IPS-18c (cell line): ENCODE measurements at regions not wholly inside any gene's neighbourhood (a gene's known extent, or its start where the extent isn't known, plus 50 kb on each side); places are given as distances from the start of the nearest gene placed in this dataset.
"Not testable (repeated sequence)": the region's sequence is repeated elsewhere in the genome, so short reads cannot be mapped to it uniquely, and the experiment has no call there.

Source experiments
- H3K4me3 ChIP-seq: 2 replicates; pipeline ENCODE4 v1.7.0; 2013; ENCODE audit warnings: low read depth, mild to moderate bottlenecking, low read length, moderate library complexity; ENCODE audit not compliant: insufficient read depth
- H3K9me3 ChIP-seq: one replicate; pipeline ENCODE4 v1.6.1; 2013; ENCODE audit warnings: mild to moderate bottlenecking, low read length, moderate library complexity; ENCODE audit not compliant: control insufficient read depth, insufficient read depth

- H3K9me3 ChIP-seq, result no peaks in the 10 kb centered on the region
- H3K4me3 ChIP-seq, result no peak overlapping the region
Observed at GRCh38 chrX:113545040-113545439, 704.4 kb upstream of the AMOT start.

GRCh38 chrX:113539599-113540356 lies 699.1 kb upstream of the AMOT start:
- H3K9me3 ChIP-seq, result no peaks in the 10 kb centered on the region
- no peak overlapping the region for H3K4me3 ChIP-seq

- Histone ChIP-seq H3K9me3 (no peaks in the 10 kb centered on the region), H3K4me3 (no peak overlapping the region)
Observed at GRCh38 chrX:113529426-113530013, 688.9 kb upstream of the AMOT start.

GRCh38 chrX:113522814-113523213 lies 682.2 kb upstream of the AMOT start:
- H3K4me3 ChIP-seq, result no peak overlapping the region
- H3K9me3 ChIP-seq, result no peaks in the 10 kb centered on the region

- H3K4me3 ChIP-seq, result no peak overlapping the region
- H3K9me3 ChIP-seq, result no peaks in the 10 kb centered on the region
Observed at GRCh38 chrX:113514906-113515305, 674.3 kb upstream of the AMOT start.

GRCh38 chrX:113512700-113513395 lies 672.2 kb upstream of the AMOT start:
- no peaks in the 10 kb centered on the region for H3K9me3 ChIP-seq
- H3K4me3 ChIP-seq, result no peak overlapping the region

GRCh38 chrX:113510586-113510985 lies 670.0 kb upstream of the AMOT start:
- Histone ChIP-seq H3K9me3 (no peaks in the 10 kb centered on the region), H3K4me3 (no peak overlapping the region)

GRCh38 chrX:113492895-113493294 lies 652.3 kb upstream of the AMOT start:
- Histone ChIP-seq H3K9me3 (no peaks in the 10 kb centered on the region), H3K4me3 (no peak overlapping the region)

GRCh38 chrX:113473418-113473817 lies 632.8 kb upstream of the AMOT start:
- H3K9me3 ChIP-seq, result no peaks in the 10 kb centered on the region
- H3K4me3 ChIP-seq, result no peak overlapping the region

GRCh38 chrX:113473015-113473414 lies 632.4 kb upstream of the AMOT start:
- not testable (repeated sequence) for H3K4me3 ChIP-seq, H3K9me3 ChIP-seq

- Histone ChIP-seq H3K9me3 (no peaks in the 10 kb centered on the region), H3K4me3 (no peak overlapping the region; the same call in 1 of the 2 replicates)
Observed at GRCh38 chrX:113470166-113470565, 629.5 kb upstream of the AMOT start.

GRCh38 chrX:113457719-113458118 lies 617.1 kb upstream of the AMOT start:
- no peaks in the 10 kb centered on the region for H3K9me3 ChIP-seq
- H3K4me3 ChIP-seq, result no peak overlapping the region

GRCh38 chrX:113455582-113455981 lies 615.0 kb upstream of the AMOT start:
- Histone ChIP-seq H3K9me3 (no peaks in the 10 kb centered on the region), H3K4me3 (no peak overlapping the region)

GRCh38 chrX:113429011-113429410 lies 588.4 kb upstream of the AMOT start:
- Histone ChIP-seq H3K4me3 (no peak overlapping the region), H3K9me3 (no peaks in the 10 kb centered on the region)

GRCh38 chrX:113422323-113422722 lies 581.7 kb upstream of the AMOT start:
- H3K4me3 ChIP-seq, result no peak overlapping the region
- H3K9me3 ChIP-seq, result no peaks in the 10 kb centered on the region

GRCh38 chrX:113421432-113421831 lies 580.8 kb upstream of the AMOT start:
- Histone ChIP-seq H3K9me3 (no peaks in the 10 kb centered on the region), H3K4me3 (no peak overlapping the region)

GRCh38 chrX:113412106-113412505 lies 571.5 kb upstream of the AMOT start:
- Histone ChIP-seq H3K4me3 (no peak overlapping the region), H3K9me3 (peaks cover 2% of the 10 kb centered on the region)

GRCh38 chrX:113408843-113409242 lies 568.2 kb upstream of the AMOT start:
- no peak overlapping the region for H3K4me3 ChIP-seq
- peaks cover 3% of the 10 kb centered on the region for H3K9me3 ChIP-seq
